GM18858 (cell line): ENCODE measurements at regions not wholly inside any gene's neighbourhood (a gene's known extent, or its start where the extent isn't known, plus 50 kb on each side); places are given as distances from the start of the nearest gene placed in this dataset.

Experiments used
- ATAC-seq: cut with Tn5 transposase; IDR thresholded peaks from one replicate; pipeline ENCODE4 v1.9.1; 2021; ENCODE audit not compliant: unreplicated experiment

- ATAC-seq: no peak
These were observed 50.2 kb upstream of the PHLPP1 start for GRCh38 chr18:62665188-62665587.
